ENCODE measurements at regions not wholly inside any gene's neighbourhood (a gene's known extent, or its start where the extent isn't known, plus 50 kb on each side); places are given as distances from the start of the nearest gene placed in this dataset.

- 82% methylated on average over 5 of the region's 6 CpGs for WGBS (ENCODE audit: insufficient coverage, low lambda C conversion rate)
- H3K4me1 ChIP-seq (ENCODE audit: control insufficient read depth, insufficient read depth, low read length), result no peaks in the 10 kb centered on the region
- H3K27me3 ChIP-seq (ENCODE audit: control insufficient read depth, insufficient read depth, low read length), result no peaks in the 10 kb centered on the region
- H3K36me3 ChIP-seq (ENCODE audit: control insufficient read depth, insufficient read depth, low read length), result no peaks in the 10 kb centered on the region
- no peak for DNase-seq
- no peak overlapping the region for H3K27ac ChIP-seq (ENCODE audit: low read length)
- H3K9me3 ChIP-seq (ENCODE audit: control insufficient read depth, low read depth, low read length), result no peaks in the 10 kb centered on the region
- no peak overlapping the region for H3K4me3 ChIP-seq (ENCODE audit: low read length)
Observed at GRCh38 chr4:142960867-142961644, 115.0 kb upstream of the INPP4B start.

DNA sequence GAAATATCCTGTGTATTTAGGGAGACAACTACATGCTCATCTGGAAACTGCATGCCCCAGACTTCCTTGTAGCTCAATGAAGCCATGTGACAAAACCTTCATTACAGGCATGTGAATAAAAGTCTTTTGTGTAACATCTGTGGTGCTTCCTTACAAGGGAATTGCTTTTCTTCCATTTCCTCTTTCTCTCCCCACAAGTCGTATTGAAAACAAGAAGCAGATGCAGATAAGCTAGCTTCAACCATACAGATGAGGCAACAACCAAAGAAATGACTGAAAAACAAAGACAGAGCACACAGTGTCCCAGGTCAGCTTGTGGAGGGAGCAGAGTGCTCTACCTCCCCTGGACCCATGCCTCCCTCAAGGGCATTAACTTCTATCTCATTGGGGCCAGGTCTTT, 115.8 kb upstream of the INPP4B start:
- H3K27me3 ChIP-seq (ENCODE audit: control insufficient read depth, insufficient read depth, low read length), result no peaks in the 10 kb centered on the region
- H3K27ac ChIP-seq (ENCODE audit: low read length), result no peak overlapping the region
- no peak for DNase-seq
- no peaks in the 10 kb centered on the region for H3K9me3 ChIP-seq (ENCODE audit: control insufficient read depth, low read depth, low read length)
- no peak overlapping the region for H3K4me3 ChIP-seq (ENCODE audit: low read length)
- WGBS (ENCODE audit: insufficient coverage, low lambda C conversion rate), result no CpG with 5 or more reads among the region's 1 CpG
- no peaks in the 10 kb centered on the region for H3K36me3 ChIP-seq (ENCODE audit: control insufficient read depth, insufficient read depth, low read length)
- no peaks in the 10 kb centered on the region for H3K4me1 ChIP-seq (ENCODE audit: control insufficient read depth, insufficient read depth, low read length)

- Histone ChIP-seq H3K36me3 (ENCODE audit: control insufficient read depth, insufficient read depth, low read length) (no peaks in the 10 kb centered on the region), H3K9me3 (ENCODE audit: control insufficient read depth, low read depth, low read length) (no peaks in the 10 kb centered on the region), H3K27me3 (ENCODE audit: control insufficient read depth, insufficient read depth, low read length) (no peaks in the 10 kb centered on the region), H3K4me1 (ENCODE audit: control insufficient read depth, insufficient read depth, low read length) (no peaks in the 10 kb centered on the region), H3K4me3 (ENCODE audit: low read length) (no peak overlapping the region), H3K27ac (ENCODE audit: low read length) (no peak overlapping the region)
- no peak for DNase-seq
Observed at GRCh38 chr4:142974328-142974727, 128.2 kb upstream of the INPP4B start.

- no peak overlapping the region for H3K4me3 ChIP-seq (ENCODE audit: low read length)
- no peaks in the 10 kb centered on the region for H3K4me1 ChIP-seq (ENCODE audit: control insufficient read depth, insufficient read depth, low read length)
- H3K9me3 ChIP-seq (ENCODE audit: control insufficient read depth, low read depth, low read length), result no peaks in the 10 kb centered on the region
- DNase-seq, result no peak
- no peaks in the 10 kb centered on the region for H3K36me3 ChIP-seq (ENCODE audit: control insufficient read depth, insufficient read depth, low read length)
- H3K27ac ChIP-seq (ENCODE audit: low read length), result no peak overlapping the region
- no peaks in the 10 kb centered on the region for H3K27me3 ChIP-seq (ENCODE audit: control insufficient read depth, insufficient read depth, low read length)
- no CpG with 5 or more reads among the region's 1 CpG for WGBS (ENCODE audit: insufficient coverage, low lambda C conversion rate)
Observed at GRCh38 chr4:142975618-142976017, 129.5 kb upstream of the INPP4B start.

- no peak overlapping the region for H3K4me3 ChIP-seq (ENCODE audit: low read length)
- H3K27me3 ChIP-seq (ENCODE audit: control insufficient read depth, insufficient read depth, low read length), result no peaks in the 10 kb centered on the region
- H3K36me3 ChIP-seq (ENCODE audit: control insufficient read depth, insufficient read depth, low read length), result no peaks in the 10 kb centered on the region
- no peaks in the 10 kb centered on the region for H3K9me3 ChIP-seq (ENCODE audit: control insufficient read depth, low read depth, low read length)
- H3K27ac ChIP-seq (ENCODE audit: low read length), result no peak overlapping the region
- no CpG with 5 or more reads among the region's 3 CpGs for WGBS (ENCODE audit: insufficient coverage, low lambda C conversion rate)
- no peaks in the 10 kb centered on the region for H3K4me1 ChIP-seq (ENCODE audit: control insufficient read depth, insufficient read depth, low read length)
- DNase-seq, result no peak
Observed at GRCh38 chr4:142976482-142976881, 130.4 kb upstream of the INPP4B start.

GRCh38 chr4:142977182-142977581, 131.1 kb upstream of the INPP4B start:
- WGBS (ENCODE audit: insufficient coverage, low lambda C conversion rate), result no CpG with 5 or more reads among the region's 1 CpG
- Histone ChIP-seq H3K9me3 (ENCODE audit: control insufficient read depth, low read depth, low read length) (no peaks in the 10 kb centered on the region), H3K27ac (ENCODE audit: low read length) (no peak overlapping the region), H3K27me3 (ENCODE audit: control insufficient read depth, insufficient read depth, low read length) (no peaks in the 10 kb centered on the region), H3K4me3 (ENCODE audit: low read length) (no peak overlapping the region), H3K4me1 (ENCODE audit: control insufficient read depth, insufficient read depth, low read length) (no peaks in the 10 kb centered on the region), H3K36me3 (ENCODE audit: control insufficient read depth, insufficient read depth, low read length) (no peaks in the 10 kb centered on the region)
- no peak for DNase-seq

GRCh38 chr4:142983065-142983464, 137.0 kb upstream of the INPP4B start:
- Histone ChIP-seq H3K36me3 (ENCODE audit: control insufficient read depth, insufficient read depth, low read length) (no peaks in the 10 kb centered on the region), H3K4me3 (ENCODE audit: low read length) (no peak overlapping the region), H3K4me1 (ENCODE audit: control insufficient read depth, insufficient read depth, low read length) (peaks cover 5% of the 10 kb centered on the region), H3K9me3 (ENCODE audit: control insufficient read depth, low read depth, low read length) (no peaks in the 10 kb centered on the region), H3K27ac (ENCODE audit: low read length) (no peak overlapping the region), H3K27me3 (ENCODE audit: control insufficient read depth, insufficient read depth, low read length) (no peaks in the 10 kb centered on the region)
- DNase-seq, result no peak
- WGBS (ENCODE audit: insufficient coverage, low lambda C conversion rate), result 50% methylated on average over 1 of the region's 3 CpGs

GRCh38 chr4:142983589-142983988, 137.5 kb upstream of the INPP4B start:
- peak in 1 of 2 donors; percentile 54 for DNase-seq
- peaks cover 5% of the 10 kb centered on the region for H3K4me1 ChIP-seq (ENCODE audit: control insufficient read depth, insufficient read depth, low read length)

GRCh38 chr4:142984871-142985585, 138.9 kb upstream of the INPP4B start:
- H3K36me3 ChIP-seq (ENCODE audit: control insufficient read depth, insufficient read depth, low read length), result no peaks in the 10 kb centered on the region
- H3K9me3 ChIP-seq (ENCODE audit: control insufficient read depth, low read depth, low read length), result no peaks in the 10 kb centered on the region
- no peak overlapping the region for H3K4me3 ChIP-seq (ENCODE audit: low read length)
- peak; percentile 14 to 23 for DNase-seq
- no peaks in the 10 kb centered on the region for H3K27me3 ChIP-seq (ENCODE audit: control insufficient read depth, insufficient read depth, low read length)
- no peak overlapping the region for H3K27ac ChIP-seq (ENCODE audit: low read length)
- peaks cover 5% of the 10 kb centered on the region for H3K4me1 ChIP-seq (ENCODE audit: control insufficient read depth, insufficient read depth, low read length)
- 21% methylated on average over 2 of the region's 3 CpGs for WGBS (ENCODE audit: insufficient coverage, low lambda C conversion rate)

More at GRCh38 chr4:142983589-142983988, 137.5 kb upstream of the INPP4B start:
- H3K27ac ChIP-seq (ENCODE audit: low read length), result no peak overlapping the region
- no peak overlapping the region for H3K4me3 ChIP-seq (ENCODE audit: low read length)
- no peaks in the 10 kb centered on the region for H3K27me3 ChIP-seq (ENCODE audit: control insufficient read depth, insufficient read depth, low read length)
- H3K9me3 ChIP-seq (ENCODE audit: control insufficient read depth, low read depth, low read length), result no peaks in the 10 kb centered on the region
- H3K36me3 ChIP-seq (ENCODE audit: control insufficient read depth, insufficient read depth, low read length), result no peaks in the 10 kb centered on the region
- no CpG with 5 or more reads among the region's 2 CpGs for WGBS (ENCODE audit: insufficient coverage, low lambda C conversion rate)

DNA sequence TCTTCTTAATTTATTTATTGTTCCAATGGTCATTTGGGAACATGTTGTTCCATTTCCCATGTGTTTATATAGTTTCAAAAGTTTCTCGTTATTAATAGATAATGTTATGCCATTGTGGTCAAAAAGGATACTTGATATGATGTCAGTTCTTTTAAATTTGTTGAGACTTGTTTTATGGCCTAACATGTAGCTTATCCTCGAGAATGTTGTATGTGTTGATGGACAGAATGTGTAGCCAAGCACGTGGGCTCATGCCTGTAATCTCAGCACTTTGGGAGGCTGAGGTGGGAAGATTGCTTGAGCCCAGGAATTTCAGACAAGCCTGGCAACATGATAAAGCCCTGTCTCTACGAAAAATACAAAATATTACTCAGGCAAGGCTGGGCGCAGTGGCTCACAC, 168.5 kb upstream of the USP38 start:
- no peaks in the 10 kb centered on the region for H3K36me3 ChIP-seq (ENCODE audit: control insufficient read depth, insufficient read depth, low read length)
- H3K27me3 ChIP-seq (ENCODE audit: control insufficient read depth, insufficient read depth, low read length), result no peaks in the 10 kb centered on the region
- no peaks in the 10 kb centered on the region for H3K9me3 ChIP-seq (ENCODE audit: control insufficient read depth, low read depth, low read length)
- H3K27ac ChIP-seq (ENCODE audit: low read length), result no peak overlapping the region
- no peaks in the 10 kb centered on the region for H3K4me1 ChIP-seq (ENCODE audit: control insufficient read depth, insufficient read depth, low read length)
- H3K4me3 ChIP-seq (ENCODE audit: low read length), result no peak overlapping the region
- no peak for DNase-seq
- 0% methylated on average over 1 of the region's 5 CpGs for WGBS (ENCODE audit: insufficient coverage, low lambda C conversion rate)
